H1 (cell line): ENCODE measurements at regions not wholly inside any gene's neighbourhood (a gene's known extent, or its start where the extent isn't known, plus 50 kb on each side); places are given as distances from the start of the nearest gene placed in this dataset.

ENCODE experiments used
- ASH2L ChIP-seq: fragments of 200-600, 300-600 bp; sonication (generic); IDR thresholded peaks from one replicate; pipeline ENCODE4 v1.7.1; 2017; ENCODE audit warnings: low read length
- KDM4A ChIP-seq: IDR thresholded peaks from one replicate; pipeline ENCODE4 v1.7.1; 2012; ENCODE audit warnings: low read depth, mild to moderate bottlenecking, moderate library complexity, low read length, inconsistent platforms; ENCODE audit not compliant: severe bottlenecking
- PHF8 ChIP-seq: fragments of 200-600 bp; sonication (generic); conservative IDR thresholded peaks from 2 replicates; pipeline ENCODE4 v1.7.1; 2012; ENCODE audit warnings: low read depth, mild to moderate bottlenecking, inconsistent platforms, low read length, moderate library complexity
- RBBP5 ChIP-seq: IDR thresholded peaks from 2 replicates; pipeline ENCODE4 v1.7.1; 2012; ENCODE audit warnings: low read depth, mild to moderate bottlenecking, inconsistent platforms, low read length, moderate library complexity, borderline replicate concordance
- RXRA ChIP-seq: IDR thresholded peaks from 2 replicates; pipeline ENCODE4 v1.6.1; 2011; ENCODE audit warnings: low read depth, mild to moderate bottlenecking, low read length, moderate library complexity; ENCODE audit not compliant: insufficient read depth
- SAP30 ChIP-seq: fragments of 300-600 bp; sonication (generic); IDR thresholded peaks from 2 replicates; pipeline ENCODE4 v1.7.1; 2012; ENCODE audit warnings: low read length, moderate library complexity, mild to moderate bottlenecking, inconsistent platforms; ENCODE audit not compliant: insufficient read depth, insufficient replicate concordance
- SIRT6 ChIP-seq: IDR thresholded peaks from one replicate; pipeline ENCODE4 v1.7.1; 2012; ENCODE audit warnings: low read length, inconsistent platforms
- YY1 ChIP-seq: IDR thresholded peaks from 2 replicates; pipeline ENCODE4 v1.6.1; 2011; ENCODE audit warnings: low read depth, mild to moderate bottlenecking, low read length
- TF ChIP-seq, protein P1 (sequence below): fragments of 300-600 bp; sonication (generic); IDR thresholded peaks from 2 replicates; pipeline ENCODE4 v1.7.1; 2012; ENCODE audit warnings: low read length, moderate library complexity, mild to moderate bottlenecking, inconsistent platforms; ENCODE audit not compliant: insufficient replicate concordance

DNA sequence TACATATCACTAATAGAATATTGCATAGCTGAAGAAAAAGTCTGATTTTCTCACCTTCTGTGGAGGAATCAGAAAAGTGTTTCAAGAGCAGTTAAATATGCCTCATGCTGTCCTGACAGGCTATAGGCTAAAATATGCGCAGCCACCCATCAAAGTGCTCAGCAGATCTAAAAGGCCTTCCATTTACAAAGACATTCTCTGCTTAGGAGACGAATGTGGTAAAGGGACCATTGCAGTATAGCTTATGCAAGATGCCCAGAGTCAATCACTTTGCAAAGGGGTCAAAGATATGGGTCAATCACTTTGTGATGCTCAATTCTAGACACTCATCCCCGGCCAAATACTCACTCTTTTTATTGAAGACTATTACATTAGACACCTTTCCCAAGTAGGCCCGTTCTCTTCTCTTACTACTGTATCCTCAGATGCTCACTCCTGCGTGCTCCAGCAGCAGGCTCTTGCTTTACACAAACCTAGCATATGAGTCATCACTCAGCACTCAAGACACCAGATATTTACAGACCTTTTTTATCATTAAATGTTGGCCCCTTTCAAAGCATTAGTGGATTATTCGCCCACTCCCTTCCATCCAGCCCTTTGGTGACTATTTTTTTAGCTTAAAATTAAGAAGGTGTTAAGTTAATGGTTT lies 568.2 kb upstream of the CDH18 start (continued):
- TF ChIP-seq, protein P1, sequence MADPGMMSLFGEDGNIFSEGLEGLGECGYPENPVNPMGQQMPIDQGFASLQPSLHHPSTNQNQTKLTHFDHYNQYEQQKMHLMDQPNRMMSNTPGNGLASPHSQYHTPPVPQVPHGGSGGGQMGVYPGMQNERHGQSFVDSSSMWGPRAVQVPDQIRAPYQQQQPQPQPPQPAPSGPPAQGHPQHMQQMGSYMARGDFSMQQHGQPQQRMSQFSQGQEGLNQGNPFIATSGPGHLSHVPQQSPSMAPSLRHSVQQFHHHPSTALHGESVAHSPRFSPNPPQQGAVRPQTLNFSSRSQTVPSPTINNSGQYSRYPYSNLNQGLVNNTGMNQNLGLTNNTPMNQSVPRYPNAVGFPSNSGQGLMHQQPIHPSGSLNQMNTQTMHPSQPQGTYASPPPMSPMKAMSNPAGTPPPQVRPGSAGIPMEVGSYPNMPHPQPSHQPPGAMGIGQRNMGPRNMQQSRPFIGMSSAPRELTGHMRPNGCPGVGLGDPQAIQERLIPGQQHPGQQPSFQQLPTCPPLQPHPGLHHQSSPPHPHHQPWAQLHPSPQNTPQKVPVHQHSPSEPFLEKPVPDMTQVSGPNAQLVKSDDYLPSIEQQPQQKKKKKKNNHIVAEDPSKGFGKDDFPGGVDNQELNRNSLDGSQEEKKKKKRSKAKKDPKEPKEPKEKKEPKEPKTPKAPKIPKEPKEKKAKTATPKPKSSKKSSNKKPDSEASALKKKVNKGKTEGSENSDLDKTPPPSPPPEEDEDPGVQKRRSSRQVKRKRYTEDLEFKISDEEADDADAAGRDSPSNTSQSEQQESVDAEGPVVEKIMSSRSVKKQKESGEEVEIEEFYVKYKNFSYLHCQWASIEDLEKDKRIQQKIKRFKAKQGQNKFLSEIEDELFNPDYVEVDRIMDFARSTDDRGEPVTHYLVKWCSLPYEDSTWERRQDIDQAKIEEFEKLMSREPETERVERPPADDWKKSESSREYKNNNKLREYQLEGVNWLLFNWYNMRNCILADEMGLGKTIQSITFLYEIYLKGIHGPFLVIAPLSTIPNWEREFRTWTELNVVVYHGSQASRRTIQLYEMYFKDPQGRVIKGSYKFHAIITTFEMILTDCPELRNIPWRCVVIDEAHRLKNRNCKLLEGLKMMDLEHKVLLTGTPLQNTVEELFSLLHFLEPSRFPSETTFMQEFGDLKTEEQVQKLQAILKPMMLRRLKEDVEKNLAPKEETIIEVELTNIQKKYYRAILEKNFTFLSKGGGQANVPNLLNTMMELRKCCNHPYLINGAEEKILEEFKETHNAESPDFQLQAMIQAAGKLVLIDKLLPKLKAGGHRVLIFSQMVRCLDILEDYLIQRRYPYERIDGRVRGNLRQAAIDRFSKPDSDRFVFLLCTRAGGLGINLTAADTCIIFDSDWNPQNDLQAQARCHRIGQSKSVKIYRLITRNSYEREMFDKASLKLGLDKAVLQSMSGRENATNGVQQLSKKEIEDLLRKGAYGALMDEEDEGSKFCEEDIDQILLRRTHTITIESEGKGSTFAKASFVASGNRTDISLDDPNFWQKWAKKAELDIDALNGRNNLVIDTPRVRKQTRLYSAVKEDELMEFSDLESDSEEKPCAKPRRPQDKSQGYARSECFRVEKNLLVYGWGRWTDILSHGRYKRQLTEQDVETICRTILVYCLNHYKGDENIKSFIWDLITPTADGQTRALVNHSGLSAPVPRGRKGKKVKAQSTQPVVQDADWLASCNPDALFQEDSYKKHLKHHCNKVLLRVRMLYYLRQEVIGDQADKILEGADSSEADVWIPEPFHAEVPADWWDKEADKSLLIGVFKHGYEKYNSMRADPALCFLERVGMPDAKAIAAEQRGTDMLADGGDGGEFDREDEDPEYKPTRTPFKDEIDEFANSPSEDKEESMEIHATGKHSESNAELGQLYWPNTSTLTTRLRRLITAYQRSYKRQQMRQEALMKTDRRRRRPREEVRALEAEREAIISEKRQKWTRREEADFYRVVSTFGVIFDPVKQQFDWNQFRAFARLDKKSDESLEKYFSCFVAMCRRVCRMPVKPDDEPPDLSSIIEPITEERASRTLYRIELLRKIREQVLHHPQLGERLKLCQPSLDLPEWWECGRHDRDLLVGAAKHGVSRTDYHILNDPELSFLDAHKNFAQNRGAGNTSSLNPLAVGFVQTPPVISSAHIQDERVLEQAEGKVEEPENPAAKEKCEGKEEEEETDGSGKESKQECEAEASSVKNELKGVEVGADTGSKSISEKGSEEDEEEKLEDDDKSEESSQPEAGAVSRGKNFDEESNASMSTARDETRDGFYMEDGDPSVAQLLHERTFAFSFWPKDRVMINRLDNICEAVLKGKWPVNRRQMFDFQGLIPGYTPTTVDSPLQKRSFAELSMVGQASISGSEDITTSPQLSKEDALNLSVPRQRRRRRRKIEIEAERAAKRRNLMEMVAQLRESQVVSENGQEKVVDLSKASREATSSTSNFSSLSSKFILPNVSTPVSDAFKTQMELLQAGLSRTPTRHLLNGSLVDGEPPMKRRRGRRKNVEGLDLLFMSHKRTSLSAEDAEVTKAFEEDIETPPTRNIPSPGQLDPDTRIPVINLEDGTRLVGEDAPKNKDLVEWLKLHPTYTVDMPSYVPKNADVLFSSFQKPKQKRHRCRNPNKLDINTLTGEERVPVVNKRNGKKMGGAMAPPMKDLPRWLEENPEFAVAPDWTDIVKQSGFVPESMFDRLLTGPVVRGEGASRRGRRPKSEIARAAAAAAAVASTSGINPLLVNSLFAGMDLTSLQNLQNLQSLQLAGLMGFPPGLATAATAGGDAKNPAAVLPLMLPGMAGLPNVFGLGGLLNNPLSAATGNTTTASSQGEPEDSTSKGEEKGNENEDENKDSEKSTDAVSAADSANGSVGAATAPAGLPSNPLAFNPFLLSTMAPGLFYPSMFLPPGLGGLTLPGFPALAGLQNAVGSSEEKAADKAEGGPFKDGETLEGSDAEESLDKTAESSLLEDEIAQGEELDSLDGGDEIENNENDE = no peak
- TF ChIP-seq YY1 = no peak
- no peak for TF ChIP-seq SIRT6
- TF ChIP-seq ASH2L = no peak
- no peak for TF ChIP-seq RXRA
- no peak for TF ChIP-seq KDM4A
- no peak for TF ChIP-seq RBBP5
- no peak for TF ChIP-seq PHF8
- TF ChIP-seq SAP30 = no peak
